ENCODE measurements at regions not wholly inside any gene's neighbourhood (a gene's known extent, or its start where the extent isn't known, plus 50 kb on each side); places are given as distances from the start of the nearest gene placed in this dataset.

DNA sequence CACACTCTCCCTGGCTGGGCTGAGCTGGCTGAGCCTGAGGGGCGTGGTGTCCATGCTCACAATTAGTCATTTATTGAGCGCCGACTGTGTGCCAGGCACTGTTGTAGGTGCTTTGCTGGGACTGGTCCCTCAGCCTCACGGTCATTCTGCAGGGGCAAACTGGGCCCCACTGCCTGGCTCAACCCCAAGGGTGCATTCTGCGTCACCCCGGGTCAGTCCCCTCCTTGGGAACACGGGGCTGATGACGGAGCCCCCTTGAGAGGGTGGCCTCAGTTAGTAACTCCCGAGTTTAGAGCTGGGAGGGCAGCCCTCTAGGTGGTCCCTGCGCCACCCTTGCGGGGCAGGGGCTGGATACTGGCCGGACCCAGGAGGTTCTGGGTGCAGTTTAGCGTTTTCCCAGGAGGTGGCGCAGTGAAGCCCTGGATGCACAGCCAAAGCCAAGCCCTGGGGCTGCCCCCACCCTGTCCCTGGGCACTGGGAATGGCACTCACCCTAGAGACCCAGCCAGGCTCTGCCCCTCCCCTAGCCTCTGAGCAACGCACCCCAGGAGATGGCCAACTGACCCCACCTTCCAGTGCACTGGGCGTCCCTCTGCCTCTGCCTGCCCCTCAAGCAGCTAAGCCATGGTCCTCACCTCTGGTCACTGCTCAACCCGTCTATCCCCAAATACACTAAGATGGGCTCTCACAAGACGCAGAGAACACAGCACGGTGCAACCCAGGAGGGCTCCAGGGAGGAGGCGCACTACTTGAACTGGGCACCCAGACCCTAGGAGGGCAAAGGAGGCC is 243.2 kb upstream of the GSE1 start:
- DNase-seq: peak; percentile 52

DNA sequence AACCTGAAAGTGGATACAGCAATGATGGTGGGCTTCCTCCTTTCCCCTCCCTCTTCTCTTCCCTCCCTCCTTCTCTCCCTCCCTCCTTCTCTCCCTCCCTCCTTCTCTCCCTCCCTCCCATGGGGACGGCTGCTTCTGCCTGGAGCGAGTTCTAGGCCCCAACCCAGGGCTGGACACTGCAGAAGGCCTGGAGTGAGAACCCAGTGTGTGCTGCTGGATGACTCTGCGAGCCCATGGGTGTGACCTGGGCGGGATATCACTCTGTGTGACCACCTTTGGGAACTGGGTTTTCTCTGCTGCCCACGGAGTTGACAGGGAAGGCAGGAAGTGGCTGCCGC is 242.6 kb upstream of the GSE1 start:
- no peak for DNase-seq

DNA sequence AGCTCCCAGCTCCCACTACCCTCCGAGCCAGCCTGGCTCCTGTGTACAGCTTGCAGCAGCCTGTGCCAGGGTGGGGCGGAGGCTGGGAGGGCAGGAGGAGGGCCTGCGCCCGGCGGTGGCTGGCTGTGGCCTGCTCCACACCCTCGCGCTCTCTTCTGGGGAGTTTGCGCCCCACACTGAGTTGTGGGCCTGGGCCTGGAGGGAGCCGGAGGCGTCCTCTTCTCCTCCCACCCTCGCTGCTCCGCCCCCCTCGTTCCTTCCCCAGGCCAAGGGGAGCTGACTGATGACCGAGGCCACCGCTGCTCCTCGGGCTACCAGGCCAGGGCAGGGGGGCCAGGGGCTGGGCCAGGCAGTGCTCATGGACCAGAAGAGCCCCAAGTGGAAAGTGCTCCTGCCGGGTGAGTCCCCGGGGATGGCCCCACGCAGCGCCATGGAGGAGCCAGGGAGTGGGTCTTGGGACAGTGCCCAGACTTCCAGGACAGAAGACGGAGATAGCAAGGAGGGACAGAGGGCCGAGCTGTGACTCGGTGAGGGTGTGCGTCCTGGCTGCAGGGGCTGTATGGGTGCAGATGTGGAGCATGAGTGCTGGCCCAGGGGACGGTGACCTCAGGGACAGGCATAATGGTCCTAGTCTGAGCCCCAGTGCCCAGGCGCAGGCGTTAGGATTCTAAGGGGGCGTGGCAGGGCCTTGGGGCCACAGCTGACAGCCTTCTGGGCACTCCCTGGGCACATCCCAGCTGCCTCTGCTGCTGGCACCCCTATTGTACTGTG is 242.1 kb upstream of the GSE1 start:
- peak; percentile 77 for DNase-seq

DNA sequence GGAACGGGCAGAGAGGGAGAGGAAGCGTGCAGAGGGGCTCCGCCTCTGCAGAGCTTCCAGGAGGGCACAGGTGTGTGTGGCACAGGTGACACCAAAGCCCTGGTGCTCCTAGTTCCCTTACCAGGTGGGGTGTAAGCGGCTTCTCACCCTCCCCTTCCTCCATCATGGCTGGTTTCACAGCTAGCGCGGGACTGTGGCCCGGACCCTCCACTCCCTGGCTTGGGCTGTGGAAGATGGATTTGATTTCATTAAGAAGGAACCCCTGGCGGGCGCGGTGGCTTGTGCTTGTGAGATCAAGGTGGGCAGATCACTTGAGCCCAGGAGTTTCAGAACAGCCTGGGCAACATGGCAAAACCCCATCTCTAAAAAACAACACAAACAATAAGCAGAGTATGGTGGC is 241.2 kb upstream of the GSE1 start:
- DNase-seq: no peak

DNA sequence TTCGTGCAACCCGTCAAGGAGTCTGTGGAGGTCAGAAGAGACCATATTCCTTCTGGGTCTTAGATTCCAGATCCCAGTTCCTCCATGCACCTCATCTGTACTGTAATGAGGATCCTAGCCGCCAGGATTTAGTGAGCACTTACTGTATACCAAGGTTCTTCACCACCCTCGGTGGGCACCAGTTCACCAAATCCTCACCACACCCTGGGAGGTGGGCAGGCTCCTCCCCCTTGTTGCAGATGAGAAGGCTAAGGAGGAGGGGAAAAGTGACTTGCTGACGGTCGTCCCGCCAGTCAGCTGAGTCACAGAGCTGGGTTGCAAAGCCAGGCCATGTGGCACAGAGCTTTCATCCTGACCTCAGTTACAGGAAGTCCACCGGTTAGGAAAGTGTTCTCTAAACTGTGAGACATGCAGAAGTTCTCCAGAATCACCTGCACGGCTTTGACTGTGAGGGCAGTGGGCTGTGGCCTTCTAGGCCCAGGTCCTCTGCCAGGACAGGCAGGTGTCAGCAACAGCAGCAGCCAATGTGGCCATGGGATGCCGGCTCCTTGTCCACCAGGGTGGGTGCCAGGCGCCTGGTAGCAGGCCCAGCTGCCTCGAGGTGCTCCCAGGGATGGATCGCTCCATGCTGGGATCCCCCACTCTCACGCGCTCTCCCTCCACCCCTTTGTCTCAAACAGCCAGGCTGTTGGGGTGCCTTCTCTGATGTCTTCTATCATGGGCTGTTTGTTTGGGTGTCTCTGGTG is 240.3 kb upstream of the GSE1 start:
- DNase-seq: no peak

DNA sequence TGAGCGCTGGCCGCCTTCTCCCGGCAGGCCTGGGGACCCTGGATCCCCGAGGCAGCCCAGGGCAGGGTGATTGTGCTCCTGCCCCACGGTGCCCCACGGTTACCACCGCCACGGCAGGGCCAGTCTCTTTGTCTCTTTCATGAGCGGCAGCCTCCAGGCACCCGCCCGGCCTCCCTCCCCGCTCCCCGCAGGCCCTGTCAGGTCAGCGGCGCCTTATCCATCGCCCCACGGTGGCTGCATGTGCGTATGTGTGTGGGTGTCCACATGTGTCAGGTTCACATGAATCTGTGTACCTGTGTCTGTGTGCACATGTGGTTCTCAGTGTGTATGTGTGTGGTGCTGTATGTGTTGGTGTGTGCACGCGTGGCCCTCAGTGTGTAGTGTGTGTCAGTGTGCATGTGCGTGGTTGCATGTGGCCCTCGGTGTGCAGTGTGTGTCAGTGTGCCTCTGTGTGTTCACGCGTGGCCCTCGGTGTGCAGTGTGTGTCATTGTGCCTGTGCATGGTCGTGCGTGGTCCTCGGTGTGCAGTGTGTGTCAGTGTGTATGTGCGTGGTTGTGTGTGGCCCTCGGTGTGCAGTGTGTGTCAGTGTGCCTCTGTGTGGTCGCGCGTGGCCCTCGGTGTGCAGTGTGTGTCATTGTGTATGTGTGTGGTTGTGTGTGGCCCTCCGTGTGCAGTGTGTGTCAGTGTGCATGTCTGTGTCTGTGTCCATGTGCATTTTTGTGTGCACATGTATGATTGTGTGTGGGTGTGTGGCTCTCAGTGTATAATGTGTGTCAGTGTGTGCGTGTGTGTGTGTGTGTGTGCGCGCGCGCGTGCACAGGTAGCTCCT is 239.2 kb upstream of the GSE1 start:
- DNase-seq: peak; percentile 24

DNA sequence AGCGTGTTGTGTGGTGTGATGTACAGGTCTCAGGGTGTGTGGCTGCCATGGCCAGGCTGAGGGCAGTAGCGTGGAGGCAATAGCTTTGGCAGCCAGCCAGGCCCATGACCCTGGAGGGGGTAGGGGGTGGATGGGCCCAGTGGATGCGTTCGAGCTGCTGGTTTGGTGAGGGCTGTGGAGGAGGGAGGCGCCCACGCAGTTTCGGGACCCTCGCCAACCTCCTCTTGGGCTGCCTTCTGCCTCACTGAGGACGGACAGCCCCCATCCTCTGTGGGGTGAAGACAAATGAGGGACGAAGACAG is 238.6 kb upstream of the GSE1 start:
- no peak for DNase-seq

DNA sequence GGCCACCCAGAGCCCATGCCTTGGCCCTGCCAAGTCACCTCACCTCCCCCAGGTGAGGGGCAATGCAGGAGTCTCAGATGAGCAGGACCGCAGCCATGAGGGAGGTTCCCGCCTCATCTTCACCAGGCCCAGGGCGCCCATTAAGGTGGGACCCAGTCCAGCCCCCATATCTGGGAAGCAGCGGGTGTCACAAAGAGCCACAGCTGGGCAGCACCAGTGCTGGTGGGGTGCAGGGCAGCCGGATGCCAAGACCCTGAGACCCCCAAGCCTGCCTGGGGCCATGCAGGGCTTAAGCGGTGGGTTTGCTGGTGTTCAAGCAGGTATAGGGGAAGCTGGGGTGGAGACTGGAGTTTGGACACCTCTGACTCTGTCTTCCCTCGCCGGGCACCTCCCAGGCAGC is 237.8 kb upstream of the GSE1 start:
- DNase-seq: no peak

DNA sequence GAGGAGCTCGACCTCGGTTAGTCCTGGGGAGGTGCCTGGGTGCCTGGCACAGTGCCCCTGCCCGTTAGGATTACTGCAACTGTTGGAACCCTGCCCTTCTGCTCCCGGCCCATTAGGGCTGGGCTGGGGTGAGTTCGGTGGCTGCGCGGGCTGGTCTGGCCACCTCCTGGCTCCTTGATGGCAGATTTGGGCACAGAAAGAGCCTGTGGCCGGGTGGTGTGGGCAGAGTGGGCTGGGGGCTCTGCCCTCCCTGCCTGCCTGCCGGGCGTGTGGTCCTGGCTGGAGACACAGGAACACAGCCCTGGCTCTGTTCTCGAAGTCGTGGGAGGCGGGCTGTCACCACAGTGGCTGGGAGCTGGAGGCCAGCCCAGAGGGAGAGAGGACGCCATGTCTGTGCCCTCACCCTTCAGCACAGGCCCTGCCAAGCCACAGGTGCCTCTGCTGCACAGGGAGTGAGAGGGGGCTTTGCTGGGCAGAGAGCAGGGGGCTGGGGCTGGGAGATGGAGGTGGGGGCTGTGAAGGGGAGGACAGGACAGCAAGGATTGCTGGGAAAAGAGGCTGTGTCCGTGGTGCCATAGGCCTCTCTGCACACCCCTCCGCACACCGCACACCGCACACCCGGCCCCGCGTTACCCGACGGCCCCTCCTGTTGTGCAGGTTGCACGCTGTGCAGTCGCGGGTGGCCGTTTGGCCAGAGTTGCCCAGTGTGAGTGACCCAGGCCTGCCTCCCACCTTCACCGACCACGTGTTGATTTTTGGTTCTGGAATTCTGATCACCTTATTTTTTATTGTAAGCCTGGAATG is 236.6 kb upstream of the GSE1 start:
- peak; percentile 79 for DNase-seq

DNA sequence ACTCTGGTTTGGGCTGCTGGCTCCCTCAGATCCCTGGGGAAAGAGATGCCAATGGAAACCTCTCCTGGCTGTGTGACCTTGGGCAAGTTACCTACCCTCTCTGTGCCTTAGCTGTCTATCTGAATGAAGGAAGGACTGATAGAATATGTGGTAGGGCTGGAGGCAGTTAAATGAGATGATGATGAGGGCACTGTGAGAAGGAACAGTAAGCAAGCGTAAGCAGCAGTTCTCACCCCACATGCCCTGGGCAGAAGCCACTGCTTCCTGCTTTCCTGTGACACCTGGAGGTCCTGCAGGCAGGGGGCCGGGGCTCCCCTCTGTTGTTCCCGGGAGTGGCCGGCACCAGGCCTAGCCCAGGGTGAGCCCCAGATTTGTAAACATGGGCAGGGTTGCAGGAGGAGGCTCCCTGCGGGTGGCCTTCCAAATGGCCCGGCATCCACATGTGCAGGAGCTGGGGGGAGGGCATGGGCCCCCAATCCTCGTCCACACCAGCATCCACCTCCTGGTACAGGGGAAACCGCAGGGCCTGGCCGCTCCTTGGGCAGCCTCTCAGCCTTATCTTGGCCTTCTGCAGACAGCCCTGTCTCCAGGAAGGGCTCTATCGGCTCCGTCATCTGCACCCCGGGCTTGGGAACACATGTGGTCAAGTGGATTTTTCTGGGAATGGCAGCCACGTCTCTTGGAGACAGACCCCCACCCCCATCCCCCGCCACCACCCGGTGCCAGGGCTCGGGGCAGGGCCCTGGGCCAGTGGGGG is 235.6 kb upstream of the GSE1 start:
- DNase-seq: no peak

DNA sequence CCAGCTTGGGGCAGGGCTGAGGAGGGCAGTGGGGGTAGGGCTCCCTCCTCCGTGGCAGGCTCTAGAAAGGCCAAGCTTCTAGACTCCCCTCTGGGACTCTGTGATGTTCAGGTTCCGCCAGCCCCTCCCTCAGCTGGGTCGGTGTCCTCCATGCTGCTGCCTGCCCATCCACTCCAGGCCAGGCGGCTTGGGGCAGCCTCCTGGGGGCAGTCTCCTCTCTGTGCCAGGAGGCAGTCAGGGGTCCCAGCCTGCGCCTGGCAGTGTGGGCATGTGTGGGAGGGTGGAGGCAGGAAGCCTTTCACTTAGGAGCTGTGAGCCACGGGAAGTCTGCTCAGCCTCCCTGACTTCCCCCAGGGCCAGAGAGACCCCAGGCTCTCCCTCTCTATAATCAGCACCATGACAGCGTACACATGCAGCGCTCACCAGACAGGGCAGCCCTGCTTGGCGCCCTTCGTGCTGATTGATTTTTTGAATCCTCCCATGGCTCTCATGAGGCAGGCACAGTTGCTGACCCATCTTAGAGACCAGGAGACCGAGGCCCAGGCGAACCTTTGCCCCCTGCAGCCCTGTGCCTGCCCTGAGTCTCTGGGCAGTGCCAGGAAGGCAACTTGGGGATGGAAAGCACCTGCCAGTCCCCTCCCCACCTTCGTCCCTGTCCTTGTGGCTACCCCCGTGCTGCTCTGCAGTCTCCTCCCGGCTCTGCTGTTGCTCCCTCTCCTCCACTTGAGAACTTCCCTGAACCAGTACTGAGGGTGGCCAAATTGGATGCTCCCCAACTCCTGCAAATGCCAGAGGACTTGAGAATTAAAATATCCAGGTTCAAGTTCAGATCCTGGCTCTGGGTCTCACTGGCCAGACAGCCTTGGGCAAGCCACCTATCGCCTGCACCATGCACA is 234.7 kb upstream of the GSE1 start:
- no peak for DNase-seq

DNA sequence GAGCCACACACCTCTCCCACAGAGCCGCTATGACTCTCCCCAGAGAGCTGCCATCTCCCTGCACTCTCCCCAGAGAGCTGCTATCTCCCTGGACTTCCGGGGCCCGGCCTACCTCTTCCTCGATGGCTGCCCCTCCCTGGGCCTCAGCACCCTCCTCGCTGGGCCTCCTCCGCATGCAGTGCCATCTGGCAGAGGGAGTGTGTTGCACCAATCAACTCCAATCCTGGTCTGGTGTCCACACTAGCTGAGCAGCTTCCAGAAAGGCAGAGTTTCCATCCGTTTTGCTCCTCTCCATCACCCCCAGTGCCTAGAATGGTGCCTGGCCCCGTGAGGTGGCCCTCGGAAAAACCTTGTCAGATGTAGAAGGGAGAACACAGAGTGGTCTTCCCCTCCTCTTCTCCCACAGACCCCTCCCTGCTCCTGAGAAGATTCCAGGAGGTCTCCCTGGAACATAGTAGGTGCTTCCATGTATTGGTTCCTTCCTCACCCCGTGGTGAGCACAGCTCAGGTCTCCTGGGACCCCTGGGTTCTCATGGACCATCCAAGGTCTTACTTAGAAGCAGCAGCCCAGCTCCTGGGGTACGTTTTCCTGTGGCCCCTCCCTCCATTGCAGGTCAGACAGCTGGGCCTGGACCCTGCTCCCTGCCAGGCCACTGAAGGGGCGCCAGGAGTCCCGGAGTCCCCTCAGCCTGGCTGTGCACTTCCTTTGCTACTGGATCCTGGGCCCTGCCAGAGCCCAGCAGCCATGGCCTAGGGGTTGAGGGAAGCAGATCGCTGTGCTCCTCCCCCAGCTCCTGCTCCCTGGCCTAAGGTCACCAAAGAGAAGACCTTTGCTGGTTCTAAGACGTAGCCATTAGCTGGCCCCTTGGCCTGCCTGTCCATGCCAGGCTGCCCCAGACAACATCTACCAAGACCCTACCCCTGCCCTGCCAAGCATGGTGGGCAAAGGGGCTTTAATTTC is 233.8 kb upstream of the GSE1 start:
- no peak for DNase-seq

DNA sequence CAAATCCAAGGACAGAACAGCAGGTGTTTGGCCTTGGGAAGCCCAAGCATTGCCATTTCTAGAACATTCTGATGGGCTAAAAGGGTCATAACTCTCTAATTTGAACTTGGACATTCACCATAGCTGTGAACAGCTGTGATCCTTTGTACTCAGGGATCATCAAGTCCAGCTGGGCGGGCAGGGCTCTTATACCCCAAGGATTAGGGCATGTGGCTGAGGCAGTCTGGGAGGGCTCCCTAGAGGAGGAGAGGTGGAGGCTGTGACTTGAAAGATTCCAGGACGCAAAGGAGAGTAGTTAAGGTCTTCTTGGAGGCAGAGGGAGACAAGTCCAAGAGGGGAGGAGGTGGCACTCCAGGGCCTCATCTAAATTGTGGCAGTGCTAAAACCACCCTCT is 233.1 kb upstream of the GSE1 start:
- no peak for DNase-seq

DNA sequence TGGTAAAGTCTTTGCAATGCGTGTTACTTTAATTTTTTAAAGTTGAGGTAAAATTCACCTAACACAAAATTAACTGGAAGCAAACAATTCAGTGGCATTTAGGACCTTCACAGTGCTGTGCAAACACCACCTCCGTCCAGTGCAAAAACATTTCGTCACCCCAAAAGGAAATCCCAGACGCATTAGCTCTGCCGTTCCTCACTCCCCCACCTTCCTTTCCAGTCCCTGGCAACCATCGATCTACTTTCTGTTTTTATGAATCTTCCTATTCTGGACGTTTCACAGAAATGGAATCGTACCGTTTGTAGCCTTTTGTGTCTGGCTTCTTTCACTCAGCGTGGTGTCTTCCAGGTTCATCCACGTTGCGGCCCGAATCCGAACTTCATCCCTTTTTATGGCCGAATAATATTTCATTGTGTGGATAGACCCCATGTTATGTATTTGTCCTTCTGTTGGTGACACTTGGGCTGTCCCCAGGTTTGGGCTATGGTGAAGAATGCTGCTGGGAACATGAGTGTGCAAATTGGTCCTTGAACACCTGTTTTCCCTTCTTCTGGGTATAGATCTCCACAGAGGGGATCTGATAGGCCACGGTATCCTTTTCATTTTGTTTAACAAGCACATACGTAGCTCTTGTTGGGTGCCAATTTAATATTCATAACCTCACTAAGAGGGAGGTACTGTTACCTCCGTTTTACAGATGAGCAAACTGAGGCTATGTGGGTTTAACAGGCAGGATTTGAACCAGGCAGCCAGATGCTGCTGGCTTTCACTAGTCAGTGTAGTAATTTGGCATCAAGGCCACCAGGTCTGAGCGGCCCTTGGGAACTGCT is 232.0 kb upstream of the GSE1 start:
- DNase-seq: no peak

DNA sequence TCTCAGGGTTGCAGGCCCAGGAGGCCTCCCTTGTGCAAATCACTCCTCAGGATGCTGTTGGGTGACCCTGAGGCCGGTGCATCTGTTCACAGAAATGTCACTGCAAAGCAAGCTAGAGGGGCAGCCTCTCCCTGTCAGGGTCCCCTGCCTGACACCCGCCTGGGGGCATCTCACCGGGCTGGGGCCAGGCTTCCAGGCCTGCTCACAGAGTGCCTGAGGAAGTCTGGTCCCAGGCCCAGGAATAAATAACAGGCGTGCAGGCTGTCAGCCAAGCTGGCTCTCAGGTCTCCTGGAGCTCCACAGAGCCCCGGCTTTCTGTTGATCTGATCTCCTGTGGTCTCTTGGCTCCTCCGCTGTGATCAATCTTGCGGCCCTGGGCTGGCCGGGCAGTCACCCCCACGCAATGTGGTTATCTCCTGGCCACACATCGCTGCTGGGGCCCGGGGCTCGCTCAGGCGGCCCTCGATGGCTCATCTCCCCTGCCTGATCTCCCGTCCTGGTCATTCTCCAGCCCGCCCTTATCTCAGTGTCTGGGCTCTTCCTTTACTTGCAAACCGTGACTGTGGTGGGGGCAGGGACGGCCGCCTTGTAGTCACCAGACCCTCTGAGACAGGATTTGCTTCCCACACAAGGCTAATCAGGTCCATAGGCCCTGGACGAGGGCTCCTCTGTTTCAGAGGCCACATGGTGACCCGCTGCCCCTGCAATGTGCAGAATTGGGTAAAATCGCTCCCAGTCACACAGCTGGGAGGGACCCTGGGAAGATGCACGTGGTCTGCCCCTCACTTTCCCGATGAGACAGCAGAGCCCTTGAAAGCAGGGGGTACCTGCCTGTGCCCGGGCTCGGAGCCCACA is 231.2 kb upstream of the GSE1 start:
- peak; percentile 65 for DNase-seq

DNA sequence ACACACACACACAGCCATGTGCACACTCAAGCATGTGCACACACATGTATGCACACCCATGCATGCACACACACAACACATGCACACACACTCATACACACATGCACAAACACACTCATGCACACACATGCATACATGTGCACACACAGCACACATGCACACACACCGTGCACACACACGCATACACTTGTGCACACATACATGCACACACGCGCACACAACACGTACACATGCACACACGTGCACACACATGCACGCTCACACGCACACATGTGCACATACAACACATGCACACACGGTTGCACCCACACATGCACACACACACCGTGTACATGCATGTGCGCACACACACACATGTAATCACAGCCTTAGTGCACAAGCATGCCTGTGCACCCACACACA is 230.4 kb upstream of the GSE1 start:
- no peak for DNase-seq

All from left hindlimb (tissue), 1 donor.